A549 (cell line): ENCODE measurements at regions not wholly inside any gene's neighbourhood (a gene's known extent, or its start where the extent isn't known, plus 50 kb on each side); places are given as distances from the start of the nearest gene placed in this dataset.

Source experiments
- ATAC-seq, 2 experiments: fragments of 200-7000 bp in 1 of 2; fragments of >200 bp in 1 of 2; cut with Nextera tagmentation in 1 of 2; cut with Tn5 transposase in 1 of 2; 3 replicates each; pipeline versions ENCODE4 v1.8.0 to v1.9.1; 2018 to 2020; ENCODE audit warnings: mild to moderate bottlenecking in 1 of 2, moderate library complexity in 1 of 2
- CTCF ChIA-PET: fragments of 300-600 bp; sonication (Branson Sonifier 250); formaldehyde crosslinking; extraction: SDS; loops from one replicate; lab custom pipeline; 2021; ENCODE audit warnings: antibody characterized with exemption, inconsistent platforms; lab: Yijun Ruan, JAX
- POLR2A ChIA-PET: fragments of 350-600 bp; formaldehyde crosslinking; extraction: SDS; loops from one replicate; lab custom pipeline; 2021; ENCODE audit warnings: antibody characterized with exemption, inconsistent platforms; lab: Yijun Ruan, JAX
- DNase-seq, 2 experiments: peaks; one replicate each; pipeline versions ENCODE4 v3.0.0 to v3.0.0-alpha.2; 2011 to 2016; ENCODE audit warnings: low read depth in 1 of 2, low spot score in 1 of 2
- FAIRE-seq: peaks from 2 replicates; lab custom pipeline; 2011; peaks lifted over from hg19 to GRCh38; lab: Jason Lieb, UNC
- H3K27ac ChIP-seq, 2 experiments: fragments of >200 bp; sonication (Bioruptor Twin); formaldehyde crosslinking; 3 replicates each; pipeline ENCODE4 v1.5.1; 2016 to 2017
- H3K4me1 ChIP-seq: fragments of >200 bp; sonication (Bioruptor Twin); formaldehyde crosslinking; 3 replicates; pipeline ENCODE4 v1.6.1; 2016
- H3K4me2 ChIP-seq: fragments of >200 bp; sonication (Bioruptor Twin); formaldehyde crosslinking; 3 replicates; pipeline ENCODE4 v1.6.1; 2016
- H3K4me3 ChIP-seq: fragments of >200 bp; sonication (Bioruptor Twin); formaldehyde crosslinking; 3 replicates; pipeline ENCODE4 v1.5.1; 2016
- H3K9me3 ChIP-seq: fragments of >200 bp; sonication (Bioruptor Twin); formaldehyde crosslinking; 3 replicates; pipeline ENCODE4 v1.6.1; 2016
- BHLHE40 ChIP-seq: IDR thresholded peaks from 2 replicates; pipeline ENCODE4 v1.6.1; 2012; ENCODE audit warnings: low read depth, low read length, inconsistent platforms
- CBX8 ChIP-seq: fragments of 200-600 bp; sonication (generic); IDR thresholded peaks from 2 replicates; pipeline ENCODE4 v1.6.1; 2016
- CHD2 ChIP-seq: fragments of 150-350 bp; IDR thresholded peaks from 2 replicates; pipeline ENCODE4 v1.6.1; 2014; ENCODE audit warnings: low read length; ENCODE audit not compliant: partially characterized antibody
- EHMT2 ChIP-seq: fragments of 200-600 bp; sonication (generic); IDR thresholded peaks from 2 replicates; pipeline ENCODE4 v1.6.1; 2016; ENCODE audit warnings: antibody characterized with exemption, low read depth, mild to moderate bottlenecking, moderate library complexity
- GATA3 ChIP-seq: IDR thresholded peaks from 2 replicates; pipeline ENCODE4 v1.6.1; 2012; ENCODE audit warnings: borderline replicate concordance
- HDAC2 ChIP-seq: fragments of 200-600 bp; sonication (generic); IDR thresholded peaks from 2 replicates; pipeline ENCODE4 v1.6.1; 2016
- HEYL ChIP-seq: fragments of 250-450 bp; sonication (Bioruptor Pico); IDR thresholded peaks from 2 replicates; pipeline ENCODE4 v1.8.0; 2021; ENCODE audit warnings: mild to moderate bottlenecking, moderate library complexity
- HOXB13 ChIP-seq: fragments of 250-450 bp; sonication (Bioruptor Pico); IDR thresholded peaks from 2 replicates; pipeline ENCODE4 v1.5.0; 2020; ENCODE audit warnings: low read depth, mild to moderate bottlenecking, moderate library complexity
- HOXB5 ChIP-seq: fragments of 250-450 bp; sonication (Bioruptor Pico); IDR thresholded peaks from 2 replicates; pipeline ENCODE4 v1.5.0; 2020; ENCODE audit warnings: mild to moderate bottlenecking, moderate library complexity
- JUN ChIP-seq, 2 experiments: fragments of >200 bp; sonication (Bioruptor Twin); formaldehyde crosslinking; IDR thresholded peaks; 2 replicates in 1 of 2; 3 replicates in 1 of 2; pipeline ENCODE4 v1.6.1; 2016 to 2017
- KDM5A ChIP-seq: fragments of 200-600 bp; sonication (generic); IDR thresholded peaks from 2 replicates; pipeline ENCODE4 v1.6.1; 2016; ENCODE audit warnings: antibody characterized with exemption, mild to moderate bottlenecking
- MYC ChIP-seq: IDR thresholded peaks from 2 replicates; pipeline ENCODE4 v1.6.1; 2012; ENCODE audit warnings: mild to moderate bottlenecking, inconsistent platforms, low read length, improper control_type of control experiment, borderline replicate concordance
- NFE2L2 ChIP-seq: fragments of 150-350 bp; conservative IDR thresholded peaks from 2 replicates; pipeline ENCODE4 v1.6.1; 2014; ENCODE audit warnings: low read length
- NPAS2 ChIP-seq: fragments of 250-450 bp; sonication (Bioruptor Pico); IDR thresholded peaks from 2 replicates; pipeline ENCODE4 v1.8.0; 2022; ENCODE audit warnings: mild to moderate bottlenecking, moderate library complexity, borderline replicate concordance
- POLR2A ChIP-seq: IDR thresholded peaks from 2 replicates; pipeline ENCODE4 v1.6.1; 2012; ENCODE audit warnings: mild to moderate bottlenecking, low read length
- RARB ChIP-seq: fragments of 250-450 bp; sonication (Bioruptor Pico); IDR thresholded peaks from 2 replicates; pipeline ENCODE4 v1.8.0; 2021; ENCODE audit warnings: mild to moderate bottlenecking, moderate library complexity
- SMC3 ChIP-seq: fragments of >200 bp; sonication (Bioruptor Twin); formaldehyde crosslinking; IDR thresholded peaks from 3 replicates; pipeline ENCODE4 v1.6.1; 2018; ENCODE audit warnings: inconsistent platforms
- SREBF2 ChIP-seq: fragments of 450-650 bp; IDR thresholded peaks from 2 replicates; pipeline ENCODE4 v1.6.1; 2014; ENCODE audit warnings: mild to moderate bottlenecking, moderate library complexity
- TFCP2L1 ChIP-seq: fragments of 250-450 bp; sonication (Bioruptor Pico); IDR thresholded peaks from 2 replicates; pipeline ENCODE4 v1.5.0; 2021; ENCODE audit warnings: mild to moderate bottlenecking
- ZFP36 ChIP-seq: fragments of 450-650 bp; IDR thresholded peaks from 2 replicates; pipeline ENCODE4 v1.6.1; 2014; ENCODE audit warnings: borderline replicate concordance; ENCODE audit not compliant: partially characterized antibody
- ZNF302 ChIP-seq: fragments of 250-450 bp; sonication (Bioruptor Pico); IDR thresholded peaks from 2 replicates; pipeline ENCODE4 v1.9.0; 2021; ENCODE audit warnings: inconsistent platforms, mild to moderate bottlenecking, moderate library complexity
- ZSCAN20 ChIP-seq: fragments of 250-450 bp; sonication (Bioruptor Pico); IDR thresholded peaks from 2 replicates; pipeline ENCODE4 v1.8.0; 2022; ENCODE audit warnings: mild to moderate bottlenecking, moderate library complexity
- WGBS: methylation state at CpG from one replicate; pipeline ENCODE4 v1.1.6; 2017; ENCODE audit errors: missing lambda C conversion rate; 5-methylcytosine and 5-hydroxymethylcytosine counted together
- TF ChIP-seq, protein P1 (sequence below): IDR thresholded peaks from 2 replicates; pipeline ENCODE4 v1.6.1; 2012
- TF ChIP-seq, protein P2 (sequence below): fragments of 250-450 bp; sonication (Bioruptor Pico); IDR thresholded peaks from 2 replicates; pipeline ENCODE4 v1.5.0; 2020; ENCODE audit warnings: low read depth, mild to moderate bottlenecking, moderate library complexity
- TF ChIP-seq, protein P3 (sequence below): IDR thresholded peaks from 2 replicates; pipeline ENCODE4 v1.6.1; 2012
- TF ChIP-seq, protein P4 (sequence below): fragments of >200 bp; sonication (Bioruptor Twin); formaldehyde crosslinking; IDR thresholded peaks from 3 replicates; pipeline ENCODE4 v1.5.1; 2016
- TF ChIP-seq, protein P5 (sequence below): fragments of 250-450 bp; sonication (Bioruptor Pico); IDR thresholded peaks from 2 replicates; pipeline ENCODE4 v1.5.0; 2021; ENCODE audit warnings: mild to moderate bottlenecking, moderate library complexity, borderline replicate concordance

DNA sequence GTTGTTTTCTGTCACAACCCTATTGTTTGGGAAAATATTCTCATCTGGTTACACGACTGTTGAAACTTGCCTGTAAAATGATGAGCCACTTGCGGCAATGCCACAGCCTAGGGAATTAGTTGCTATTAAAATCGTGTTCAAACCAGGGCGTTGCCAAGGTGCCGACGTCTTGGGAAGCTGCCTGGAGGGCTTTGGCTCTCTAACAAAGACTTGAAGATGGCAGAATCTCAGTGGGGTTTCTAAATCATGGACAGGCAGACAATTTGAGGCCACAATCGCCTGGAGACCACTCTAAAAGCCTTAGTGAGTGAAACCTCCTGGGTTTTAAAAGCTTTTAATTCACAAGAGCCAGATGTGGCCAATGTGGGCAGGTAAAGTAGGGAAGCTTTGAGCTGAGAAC, 117.2 kb upstream of the BMAL1 start:
- H3K4me3 ChIP-seq: no peak overlapping the region
- H3K27ac ChIP-seq: no peak overlapping the region
- ATAC-seq: no peak
- TF ChIP-seq, protein P1, sequence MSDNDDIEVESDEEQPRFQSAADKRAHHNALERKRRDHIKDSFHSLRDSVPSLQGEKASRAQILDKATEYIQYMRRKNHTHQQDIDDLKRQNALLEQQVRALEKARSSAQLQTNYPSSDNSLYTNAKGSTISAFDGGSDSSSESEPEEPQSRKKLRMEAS: no peak
- no peak for TF ChIP-seq EHMT2
- TF ChIP-seq, protein P2, sequence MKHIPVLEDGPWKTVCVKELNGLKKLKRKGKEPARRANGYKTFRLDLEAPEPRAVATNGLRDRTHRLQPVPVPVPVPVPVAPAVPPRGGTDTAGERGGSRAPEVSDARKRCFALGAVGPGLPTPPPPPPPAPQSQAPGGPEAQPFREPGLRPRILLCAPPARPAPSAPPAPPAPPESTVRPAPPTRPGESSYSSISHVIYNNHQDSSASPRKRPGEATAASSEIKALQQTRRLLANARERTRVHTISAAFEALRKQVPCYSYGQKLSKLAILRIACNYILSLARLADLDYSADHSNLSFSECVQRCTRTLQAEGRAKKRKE (CRISPR knock-in tag): no peak
- TF ChIP-seq, protein P3, sequence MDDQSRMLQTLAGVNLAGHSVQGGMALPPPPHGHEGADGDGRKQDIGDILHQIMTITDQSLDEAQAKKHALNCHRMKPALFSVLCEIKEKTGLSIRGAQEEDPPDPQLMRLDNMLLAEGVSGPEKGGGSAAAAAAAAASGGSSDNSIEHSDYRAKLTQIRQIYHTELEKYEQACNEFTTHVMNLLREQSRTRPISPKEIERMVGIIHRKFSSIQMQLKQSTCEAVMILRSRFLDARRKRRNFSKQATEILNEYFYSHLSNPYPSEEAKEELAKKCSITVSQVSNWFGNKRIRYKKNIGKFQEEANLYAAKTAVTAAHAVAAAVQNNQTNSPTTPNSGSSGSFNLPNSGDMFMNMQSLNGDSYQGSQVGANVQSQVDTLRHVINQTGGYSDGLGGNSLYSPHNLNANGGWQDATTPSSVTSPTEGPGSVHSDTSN: no peak
- TF ChIP-seq, protein P4, sequence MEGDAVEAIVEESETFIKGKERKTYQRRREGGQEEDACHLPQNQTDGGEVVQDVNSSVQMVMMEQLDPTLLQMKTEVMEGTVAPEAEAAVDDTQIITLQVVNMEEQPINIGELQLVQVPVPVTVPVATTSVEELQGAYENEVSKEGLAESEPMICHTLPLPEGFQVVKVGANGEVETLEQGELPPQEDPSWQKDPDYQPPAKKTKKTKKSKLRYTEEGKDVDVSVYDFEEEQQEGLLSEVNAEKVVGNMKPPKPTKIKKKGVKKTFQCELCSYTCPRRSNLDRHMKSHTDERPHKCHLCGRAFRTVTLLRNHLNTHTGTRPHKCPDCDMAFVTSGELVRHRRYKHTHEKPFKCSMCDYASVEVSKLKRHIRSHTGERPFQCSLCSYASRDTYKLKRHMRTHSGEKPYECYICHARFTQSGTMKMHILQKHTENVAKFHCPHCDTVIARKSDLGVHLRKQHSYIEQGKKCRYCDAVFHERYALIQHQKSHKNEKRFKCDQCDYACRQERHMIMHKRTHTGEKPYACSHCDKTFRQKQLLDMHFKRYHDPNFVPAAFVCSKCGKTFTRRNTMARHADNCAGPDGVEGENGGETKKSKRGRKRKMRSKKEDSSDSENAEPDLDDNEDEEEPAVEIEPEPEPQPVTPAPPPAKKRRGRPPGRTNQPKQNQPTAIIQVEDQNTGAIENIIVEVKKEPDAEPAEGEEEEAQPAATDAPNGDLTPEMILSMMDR: no peak
- no peak for TF ChIP-seq JUN (IDR thresholded peaks at IDR 0.05)
- TF ChIP-seq TFCP2L1 (CRISPR knock-in tag): no peak
- TF ChIP-seq MYC: no peak
- no peak for TF ChIP-seq GATA3
- TF ChIP-seq NPAS2 (CRISPR knock-in tag): no peak
- no peak for TF ChIP-seq POLR2A
- TF ChIP-seq BHLHE40: no peak
- no peak for TF ChIP-seq RARB (CRISPR knock-in tag)
- no peak for TF ChIP-seq SREBF2
- no peak for TF ChIP-seq HOXB13 (CRISPR knock-in tag)
- no peak for TF ChIP-seq ZFP36
- TF ChIP-seq, all 56 proteins: peak for 0
- POLR2A ChIA-PET: no interaction called here
- H3K4me2 ChIP-seq: no peak overlapping the region
- CTCF ChIA-PET: interaction anchor here (1.2 to 3.2 kb wide), 2 partner anchors 196 to 872 kb away, joined by 3 to 15 read pairs; no protein-coding TSS in a partner anchor
- DNase-seq (no peak), FAIRE-seq (no peak)
- WGBS: 56% methylated on average over 7 of the region's 7 CpGs
- peaks cover 7% of the 10 kb centered on the region; the same call in 1 of the 3 replicates for H3K9me3 ChIP-seq
- no peaks in the 10 kb centered on the region for H3K4me1 ChIP-seq

DNA sequence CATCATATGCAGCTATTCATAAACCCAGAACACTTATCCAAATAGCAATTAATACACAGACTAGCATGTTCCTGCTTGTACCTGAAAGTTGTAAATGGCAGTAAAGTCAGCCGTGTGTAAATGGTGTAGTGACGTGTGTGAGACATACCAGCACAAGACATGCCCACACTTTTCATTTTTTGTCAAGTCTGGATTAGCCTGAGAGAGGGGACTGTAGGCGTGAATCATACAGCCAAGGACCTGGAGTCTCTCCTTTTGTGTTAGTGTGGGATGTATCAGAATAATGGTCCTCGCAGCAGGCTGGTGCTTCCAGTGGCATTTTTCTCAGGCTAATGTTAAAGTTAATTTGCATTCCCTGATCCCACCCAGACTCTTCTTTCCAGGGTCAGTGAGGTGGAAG, 116.8 kb upstream of the BMAL1 start:
- no peak for ATAC-seq
- Histone ChIP-seq H3K9me3 (peaks cover 3% of the 10 kb centered on the region; the same call in 1 of the 3 replicates), H3K4me1 (no peaks in the 10 kb centered on the region), H3K4me2 (no peak overlapping the region), H3K4me3 (no peak overlapping the region), H3K27ac (no peak overlapping the region)
- POLR2A ChIA-PET: no interaction called here
- TF ChIP-seq ZNF302 (CRISPR knock-in tag): no peak
- no peak for TF ChIP-seq HEYL (CRISPR knock-in tag)
- TF ChIP-seq NFE2L2: no peak
- no peak for TF ChIP-seq SMC3
- TF ChIP-seq SREBF2: no peak
- no peak for FAIRE-seq
- DNase-seq: no peak
- WGBS: 71% methylated on average over 4 of the region's 4 CpGs
- CTCF ChIA-PET: interaction anchor here (3.2 kb wide), 1 partner anchor 196 kb away, joined by 15 read pairs; no protein-coding TSS in a partner anchor

DNA sequence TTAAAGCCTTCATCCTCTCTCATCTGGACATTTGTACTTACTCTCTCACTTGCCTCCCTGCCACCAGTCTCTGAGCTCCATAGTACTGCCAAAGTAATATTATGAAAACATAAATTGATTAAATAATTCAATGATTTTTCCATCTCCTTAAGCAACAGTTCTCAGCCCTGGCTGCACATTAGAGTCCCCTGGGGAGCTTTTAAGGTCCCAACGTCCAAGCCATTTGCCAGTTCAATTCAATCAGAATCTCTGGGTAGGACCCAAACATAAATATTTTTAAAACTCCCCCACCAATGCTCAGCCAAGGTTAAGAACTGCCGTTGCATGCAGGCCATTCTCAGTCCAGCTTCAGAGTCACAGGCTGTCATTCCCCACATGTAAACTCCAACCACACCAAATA, 114.4 kb upstream of the BMAL1 start:
- FAIRE-seq (no peak), ATAC-seq (no peak)

More for the DNA sequence above, 114.4 kb upstream of the BMAL1 start:
- peaks cover 3% of the 10 kb centered on the region for H3K4me1 ChIP-seq
- TF ChIP-seq HDAC2: no peak
- TF ChIP-seq EHMT2: no peak
- TF ChIP-seq GATA3: no peak
- no peak for TF ChIP-seq ZSCAN20 (CRISPR knock-in tag)
- TF ChIP-seq HOXB5 (CRISPR knock-in tag): no peak
- TF ChIP-seq ZNF302 (CRISPR knock-in tag): no peak
- TF ChIP-seq RARB (CRISPR knock-in tag): no peak
- TF ChIP-seq, protein P5, sequence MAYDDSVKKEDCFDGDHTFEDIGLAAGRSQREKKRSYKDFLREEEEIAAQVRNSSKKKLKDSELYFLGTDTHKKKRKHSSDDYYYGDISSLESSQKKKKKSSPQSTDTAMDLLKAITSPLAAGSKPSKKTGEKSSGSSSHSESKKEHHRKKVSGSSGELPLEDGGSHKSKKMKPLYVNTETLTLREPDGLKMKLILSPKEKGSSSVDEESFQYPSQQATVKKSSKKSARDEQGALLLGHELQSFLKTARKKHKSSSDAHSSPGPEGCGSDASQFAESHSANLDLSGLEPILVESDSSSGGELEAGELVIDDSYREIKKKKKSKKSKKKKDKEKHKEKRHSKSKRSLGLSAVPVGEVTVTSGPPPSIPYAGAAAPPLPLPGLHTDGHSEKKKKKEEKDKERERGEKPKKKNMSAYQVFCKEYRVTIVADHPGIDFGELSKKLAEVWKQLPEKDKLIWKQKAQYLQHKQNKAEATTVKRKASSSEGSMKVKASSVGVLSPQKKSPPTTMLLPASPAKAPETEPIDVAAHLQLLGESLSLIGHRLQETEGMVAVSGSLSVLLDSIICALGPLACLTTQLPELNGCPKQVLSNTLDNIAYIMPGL: no peak
- no peak for TF ChIP-seq KDM5A
- no peak for TF ChIP-seq CHD2
- no peak for TF ChIP-seq CBX8
- no peak for TF ChIP-seq NPAS2 (CRISPR knock-in tag)
- H3K27ac ChIP-seq: no peak overlapping the region
- 38% methylated on average over 2 of the region's 2 CpGs for WGBS
- DNase-seq: no peak
- H3K9me3 ChIP-seq: no peaks in the 10 kb centered on the region
- ChIA-PET CTCF (interaction anchor here (1.4 kb wide), 1 partner anchor 10 kb away, joined by 6 read pairs; no protein-coding TSS in a partner anchor), POLR2A (no interaction called here)
- H3K4me2 ChIP-seq: no peak overlapping the region
- no peak overlapping the region for H3K4me3 ChIP-seq
